ENCODE measurements at regions not wholly inside any gene's neighbourhood (a gene's known extent, or its start where the extent isn't known, plus 50 kb on each side); places are given as distances from the start of the nearest gene placed in this dataset.

DNA sequence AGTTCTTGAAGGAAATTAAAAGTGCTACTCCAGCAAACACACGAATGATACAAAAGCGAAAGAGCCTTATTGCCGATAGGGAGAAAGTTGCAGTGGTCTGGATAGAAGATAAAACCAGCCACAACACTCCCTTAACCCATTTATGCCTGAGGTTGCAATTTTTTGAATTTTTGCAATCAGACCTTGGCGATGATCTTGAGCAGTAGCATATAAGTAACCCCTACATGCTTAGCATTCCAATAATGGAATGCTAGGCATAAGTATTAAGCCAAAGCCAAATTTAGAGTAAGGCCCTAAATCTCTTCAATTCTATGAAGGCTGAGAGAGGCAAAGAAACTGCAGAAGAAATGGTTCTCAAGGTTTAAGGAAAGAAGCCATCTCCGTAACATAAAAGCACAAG lies 153.5 kb downstream of the SLC28A3 start:
- TF ChIP-seq, protein P1, sequence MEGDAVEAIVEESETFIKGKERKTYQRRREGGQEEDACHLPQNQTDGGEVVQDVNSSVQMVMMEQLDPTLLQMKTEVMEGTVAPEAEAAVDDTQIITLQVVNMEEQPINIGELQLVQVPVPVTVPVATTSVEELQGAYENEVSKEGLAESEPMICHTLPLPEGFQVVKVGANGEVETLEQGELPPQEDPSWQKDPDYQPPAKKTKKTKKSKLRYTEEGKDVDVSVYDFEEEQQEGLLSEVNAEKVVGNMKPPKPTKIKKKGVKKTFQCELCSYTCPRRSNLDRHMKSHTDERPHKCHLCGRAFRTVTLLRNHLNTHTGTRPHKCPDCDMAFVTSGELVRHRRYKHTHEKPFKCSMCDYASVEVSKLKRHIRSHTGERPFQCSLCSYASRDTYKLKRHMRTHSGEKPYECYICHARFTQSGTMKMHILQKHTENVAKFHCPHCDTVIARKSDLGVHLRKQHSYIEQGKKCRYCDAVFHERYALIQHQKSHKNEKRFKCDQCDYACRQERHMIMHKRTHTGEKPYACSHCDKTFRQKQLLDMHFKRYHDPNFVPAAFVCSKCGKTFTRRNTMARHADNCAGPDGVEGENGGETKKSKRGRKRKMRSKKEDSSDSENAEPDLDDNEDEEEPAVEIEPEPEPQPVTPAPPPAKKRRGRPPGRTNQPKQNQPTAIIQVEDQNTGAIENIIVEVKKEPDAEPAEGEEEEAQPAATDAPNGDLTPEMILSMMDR (IDR thresholded peaks at IDR 0.05), result no peak
- H3K27me3 ChIP-seq, result no peaks in the 10 kb centered on the region
- WGBS, 2 donors, result 86 to 87% methylated on average over 5 of the region's 5 CpGs
- no peak for DNase-seq
- H3K27ac ChIP-seq, result no peak overlapping the region
- peaks cover 0 to 5% (median 1%) of the 10 kb centered on the region in 3 donors for H3K4me1 ChIP-seq
- no peaks in the 10 kb centered on the region for H3K36me3 ChIP-seq
- intact Hi-C loops (cut with DNase I), result no loop called here
- H3K9me3 ChIP-seq, result no peaks in the 10 kb centered on the region
- H3K4me3 ChIP-seq, result no peak overlapping the region

DNA sequence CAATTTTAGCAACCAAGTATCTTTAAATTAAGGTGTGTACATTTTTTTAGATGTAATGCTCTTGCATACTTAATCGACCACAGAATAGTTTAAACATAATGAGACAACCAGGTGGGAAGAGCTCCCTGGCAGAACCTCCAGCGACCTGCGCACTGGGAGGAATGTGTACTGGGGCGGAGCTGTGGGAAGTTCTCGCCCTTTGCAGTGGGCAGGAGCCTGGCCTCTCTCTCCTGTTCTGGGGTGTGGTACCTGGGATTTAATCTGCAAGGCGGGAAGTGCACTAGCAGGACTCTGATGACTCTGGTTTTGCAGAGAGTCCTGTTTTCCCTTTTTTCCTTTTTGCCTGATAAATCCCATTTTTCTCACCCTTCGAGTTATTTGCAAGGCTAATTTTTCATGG lies 150.7 kb downstream of the SLC28A3 start:
- peaks cover 0 to 7% (median 0%) of the 10 kb centered on the region in 4 donors for H3K27me3 ChIP-seq
- intact Hi-C loops (cut with DNase I), result no loop called here
- WGBS, 2 donors, result 45 to 57% methylated on average over 6 to 7 of the region's 7 CpGs
- DNase-seq, result no peak
- no peak overlapping the region for H3K4me3 ChIP-seq
- TF ChIP-seq, protein P1 (IDR thresholded peaks at IDR 0.05), result no peak
- TF ChIP-seq POLR2A (IDR thresholded peaks at IDR 0.05), result no peak
- H3K9me3 ChIP-seq, result no peaks in the 10 kb centered on the region
- H3K36me3 ChIP-seq, result no peaks in the 10 kb centered on the region
- no peak overlapping the region for H3K27ac ChIP-seq
- no peaks in the 10 kb centered on the region for H3K4me1 ChIP-seq

DNA sequence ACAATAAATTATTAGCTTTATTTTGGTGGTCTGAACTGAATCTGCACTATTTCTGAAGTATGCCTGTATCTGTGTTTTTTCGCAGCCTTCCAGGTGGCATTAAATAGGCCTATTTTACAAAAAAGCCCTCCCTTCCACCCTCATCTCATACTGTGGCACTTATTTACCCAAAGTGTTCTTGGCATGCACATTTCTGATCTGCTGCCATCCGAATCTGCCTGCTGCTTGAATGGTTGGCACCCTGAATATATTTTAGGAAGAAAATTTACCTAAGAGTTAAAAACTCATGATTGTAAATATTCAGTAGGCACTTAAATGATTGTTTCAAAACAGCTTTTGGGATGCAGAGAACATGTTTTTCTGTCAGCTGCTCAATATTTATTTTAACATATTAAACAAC lies 150.1 kb downstream of the SLC28A3 start:
- Histone ChIP-seq H3K4me1 (no peaks in the 10 kb centered on the region), H3K27ac (no peak overlapping the region), H3K36me3 (no peaks in the 10 kb centered on the region), H3K4me3 (no peak overlapping the region), H3K9me3 (no peaks in the 10 kb centered on the region), H3K27me3 (peaks cover 0 to 7% (median 0%) of the 10 kb centered on the region in 4 donors)
- intact Hi-C loops (cut with DNase I), result no loop called here
- WGBS, 2 donors, result 81 to 88% methylated on average over 2 of the region's 2 CpGs
- no peak for DNase-seq
- TF ChIP-seq, protein P1 (IDR thresholded peaks at IDR 0.05), result no peak
- no peak for TF ChIP-seq POLR2A (IDR thresholded peaks at IDR 0.05)

DNA sequence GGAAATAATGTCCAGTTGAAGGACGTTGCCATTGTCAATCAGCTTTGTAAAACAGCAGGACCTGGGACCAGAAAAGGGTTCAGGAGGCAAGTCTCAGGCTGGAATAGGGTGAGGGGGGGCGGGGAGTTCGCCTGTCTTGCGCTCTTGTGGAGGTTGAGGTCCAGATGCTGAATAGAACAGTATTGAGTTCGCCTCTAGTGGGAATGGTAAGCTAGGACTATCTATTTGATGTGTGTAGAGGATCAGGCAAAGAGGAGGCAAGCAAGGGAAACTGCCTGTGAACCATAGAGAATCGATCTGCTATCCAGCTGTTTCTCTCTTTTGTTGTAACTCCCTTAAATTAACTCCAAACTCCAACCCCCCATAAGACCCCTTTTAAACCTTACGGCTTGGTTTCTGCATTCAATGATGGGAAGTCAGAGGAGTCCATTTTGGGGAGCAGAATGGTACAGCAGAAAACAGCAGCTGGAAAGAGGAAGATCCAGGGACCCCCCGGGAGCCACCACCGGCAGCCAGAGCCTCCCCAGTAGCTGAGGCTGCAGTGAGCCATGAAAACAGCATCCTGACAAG lies 133.7 kb downstream of the SLC28A3 start:
- no peak for DNase-seq
- no peak overlapping the region for H3K27ac ChIP-seq
- peak overlapping the region in 1 of 4 donors; percentile 23 for H3K4me3 ChIP-seq
- no peaks in the 10 kb centered on the region for H3K27me3 ChIP-seq
- intact Hi-C loops (cut with DNase I), result no loop called here
- no peaks in the 10 kb centered on the region for H3K9me3 ChIP-seq
- no peaks in the 10 kb centered on the region for H3K36me3 ChIP-seq
- no peaks in the 10 kb centered on the region for H3K4me1 ChIP-seq
- TF ChIP-seq, protein P1 (IDR thresholded peaks at IDR 0.05), result no peak
- no peak for TF ChIP-seq POLR2A (IDR thresholded peaks at IDR 0.05)
- WGBS, 2 donors, result 63 to 68% methylated on average over 8 to 9 of the region's 9 CpGs

DNA sequence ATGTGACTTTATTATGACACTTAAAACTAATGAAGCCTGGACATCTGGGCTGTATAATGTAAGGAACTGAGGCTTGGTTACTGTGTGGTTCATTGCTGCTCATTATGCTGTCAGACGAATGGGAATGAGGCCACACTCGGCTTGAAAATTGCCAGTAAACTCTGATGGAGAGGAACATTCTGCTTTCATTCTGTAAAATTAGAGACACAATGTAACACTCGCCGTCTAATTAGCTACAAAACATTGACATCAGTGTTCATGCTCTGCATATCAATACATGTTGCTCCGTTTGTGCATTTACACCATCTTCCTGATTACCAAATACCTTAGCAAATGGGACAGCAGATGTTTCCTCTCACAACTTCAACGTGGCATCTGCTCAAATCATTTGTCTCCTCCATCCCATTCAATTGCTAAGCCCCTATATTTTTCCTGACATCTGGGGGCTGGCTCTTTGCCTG lies 133.0 kb downstream of the SLC28A3 start:
- DNase-seq, result no peak

More for the DNA sequence above, 133.0 kb downstream of the SLC28A3 start:
- Histone ChIP-seq H3K4me1 (no peaks in the 10 kb centered on the region), H3K27me3 (no peaks in the 10 kb centered on the region), H3K9me3 (no peaks in the 10 kb centered on the region), H3K4me3 (peak overlapping the region in 1 of 4 donors; percentile 23), H3K27ac (no peak overlapping the region), H3K36me3 (no peaks in the 10 kb centered on the region)
- TF ChIP-seq, protein P1 (IDR thresholded peaks at IDR 0.05), result no peak
- TF ChIP-seq POLR2A (IDR thresholded peaks at IDR 0.05), result no peak
- WGBS, 2 donors, result 33 to 60% methylated on average over 6 of the region's 6 CpGs
- intact Hi-C loops (cut with DNase I), result no loop called here
